ENCODE measurements at regions not wholly inside any gene's neighbourhood (a gene's known extent, or its start where the extent isn't known, plus 50 kb on each side); places are given as distances from the start of the nearest gene placed in this dataset.

DNA sequence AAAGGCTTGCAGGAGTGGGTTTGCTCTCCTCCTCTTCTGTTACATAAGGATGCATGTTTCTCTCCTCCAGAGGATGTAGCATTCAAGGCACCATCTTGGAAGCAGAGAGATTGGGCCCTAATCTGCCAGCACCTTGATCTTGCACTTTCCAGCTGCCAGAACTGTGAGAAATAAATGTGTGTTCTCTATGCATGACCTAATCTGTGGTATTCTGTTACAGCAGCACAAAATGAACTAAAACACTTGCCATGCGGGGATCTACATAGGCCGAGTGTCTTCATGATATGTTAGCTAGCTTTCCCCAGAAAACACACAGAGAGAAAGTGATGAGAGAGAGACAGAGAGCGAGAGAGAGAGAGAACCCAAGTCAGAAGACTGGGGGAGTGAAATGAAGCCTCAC lies 273.5 kb downstream of the UTP18 start:
- Histone ChIP-seq H3K4me3 (replicated peaks; ENCODE audit: insufficient read depth, low read length) (no peak overlapping the region), H3K27me3 (ENCODE audit: insufficient read depth, poor library complexity, severe bottlenecking) (no peaks in the 10 kb centered on the region), H3K27ac (replicated peaks) (no peak overlapping the region)
- DNase-seq (ENCODE audit: low read depth in 1 of 2, low spot score in 1 of 2): no peak
- no peak for TF ChIP-seq POLR2AphosphoS5 (IDR thresholded peaks at IDR 0.05; ENCODE audit: low read depth)
- TF ChIP-seq, protein P1, sequence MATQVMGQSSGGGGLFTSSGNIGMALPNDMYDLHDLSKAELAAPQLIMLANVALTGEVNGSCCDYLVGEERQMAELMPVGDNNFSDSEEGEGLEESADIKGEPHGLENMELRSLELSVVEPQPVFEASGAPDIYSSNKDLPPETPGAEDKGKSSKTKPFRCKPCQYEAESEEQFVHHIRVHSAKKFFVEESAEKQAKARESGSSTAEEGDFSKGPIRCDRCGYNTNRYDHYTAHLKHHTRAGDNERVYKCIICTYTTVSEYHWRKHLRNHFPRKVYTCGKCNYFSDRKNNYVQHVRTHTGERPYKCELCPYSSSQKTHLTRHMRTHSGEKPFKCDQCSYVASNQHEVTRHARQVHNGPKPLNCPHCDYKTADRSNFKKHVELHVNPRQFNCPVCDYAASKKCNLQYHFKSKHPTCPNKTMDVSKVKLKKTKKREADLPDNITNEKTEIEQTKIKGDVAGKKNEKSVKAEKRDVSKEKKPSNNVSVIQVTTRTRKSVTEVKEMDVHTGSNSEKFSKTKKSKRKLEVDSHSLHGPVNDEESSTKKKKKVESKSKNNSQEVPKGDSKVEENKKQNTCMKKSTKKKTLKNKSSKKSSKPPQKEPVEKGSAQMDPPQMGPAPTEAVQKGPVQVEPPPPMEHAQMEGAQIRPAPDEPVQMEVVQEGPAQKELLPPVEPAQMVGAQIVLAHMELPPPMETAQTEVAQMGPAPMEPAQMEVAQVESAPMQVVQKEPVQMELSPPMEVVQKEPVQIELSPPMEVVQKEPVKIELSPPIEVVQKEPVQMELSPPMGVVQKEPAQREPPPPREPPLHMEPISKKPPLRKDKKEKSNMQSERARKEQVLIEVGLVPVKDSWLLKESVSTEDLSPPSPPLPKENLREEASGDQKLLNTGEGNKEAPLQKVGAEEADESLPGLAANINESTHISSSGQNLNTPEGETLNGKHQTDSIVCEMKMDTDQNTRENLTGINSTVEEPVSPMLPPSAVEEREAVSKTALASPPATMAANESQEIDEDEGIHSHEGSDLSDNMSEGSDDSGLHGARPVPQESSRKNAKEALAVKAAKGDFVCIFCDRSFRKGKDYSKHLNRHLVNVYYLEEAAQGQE (IDR thresholded peaks at IDR 0.05; ENCODE audit: insufficient replicate concordance, low read depth): no peak
- TF ChIP-seq GABPA (IDR thresholded peaks at IDR 0.05; ENCODE audit: low read depth): no peak
- TF ChIP-seq SPI1 (IDR thresholded peaks at IDR 0.05; ENCODE audit: borderline replicate concordance, low read depth): no peak
- TF ChIP-seq, protein P2, sequence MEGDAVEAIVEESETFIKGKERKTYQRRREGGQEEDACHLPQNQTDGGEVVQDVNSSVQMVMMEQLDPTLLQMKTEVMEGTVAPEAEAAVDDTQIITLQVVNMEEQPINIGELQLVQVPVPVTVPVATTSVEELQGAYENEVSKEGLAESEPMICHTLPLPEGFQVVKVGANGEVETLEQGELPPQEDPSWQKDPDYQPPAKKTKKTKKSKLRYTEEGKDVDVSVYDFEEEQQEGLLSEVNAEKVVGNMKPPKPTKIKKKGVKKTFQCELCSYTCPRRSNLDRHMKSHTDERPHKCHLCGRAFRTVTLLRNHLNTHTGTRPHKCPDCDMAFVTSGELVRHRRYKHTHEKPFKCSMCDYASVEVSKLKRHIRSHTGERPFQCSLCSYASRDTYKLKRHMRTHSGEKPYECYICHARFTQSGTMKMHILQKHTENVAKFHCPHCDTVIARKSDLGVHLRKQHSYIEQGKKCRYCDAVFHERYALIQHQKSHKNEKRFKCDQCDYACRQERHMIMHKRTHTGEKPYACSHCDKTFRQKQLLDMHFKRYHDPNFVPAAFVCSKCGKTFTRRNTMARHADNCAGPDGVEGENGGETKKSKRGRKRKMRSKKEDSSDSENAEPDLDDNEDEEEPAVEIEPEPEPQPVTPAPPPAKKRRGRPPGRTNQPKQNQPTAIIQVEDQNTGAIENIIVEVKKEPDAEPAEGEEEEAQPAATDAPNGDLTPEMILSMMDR (IDR thresholded peaks at IDR 0.05; ENCODE audit: insufficient read depth, low read length): no peak

DNA sequence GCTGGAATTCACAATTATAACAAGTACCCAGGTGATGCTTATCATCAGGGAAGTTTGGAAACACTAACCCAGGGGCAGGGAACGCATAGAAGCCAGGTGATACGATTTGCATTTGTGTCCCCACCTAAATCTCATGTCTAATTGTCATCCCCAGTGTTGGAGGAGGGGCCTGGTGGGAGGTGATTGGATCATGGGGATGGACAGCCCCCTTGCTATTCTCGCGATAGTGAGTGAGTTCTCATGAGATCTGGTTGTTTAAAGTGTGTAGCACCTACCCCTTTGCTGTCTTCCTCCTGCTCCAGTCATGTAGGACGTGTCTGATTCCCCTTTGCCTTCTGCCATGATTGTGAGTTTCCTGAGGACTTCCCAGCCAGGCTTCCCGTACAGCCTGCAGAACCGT lies 276.3 kb downstream of the UTP18 start:
- DNase-seq (ENCODE audit: low read depth in 1 of 2, low spot score in 1 of 2): no peak
- Histone ChIP-seq H3K27ac (replicated peaks) (no peak overlapping the region), H3K4me3 (replicated peaks; ENCODE audit: insufficient read depth, low read length) (no peak overlapping the region), H3K27me3 (ENCODE audit: insufficient read depth, poor library complexity, severe bottlenecking) (no peaks in the 10 kb centered on the region)
- TF ChIP-seq SPI1 (IDR thresholded peaks at IDR 0.05; ENCODE audit: borderline replicate concordance, low read depth) (no peak), POLR2AphosphoS5 (IDR thresholded peaks at IDR 0.05; ENCODE audit: low read depth) (no peak), GABPA (IDR thresholded peaks at IDR 0.05; ENCODE audit: low read depth) (no peak)
- TF ChIP-seq, protein P1 (IDR thresholded peaks at IDR 0.05; ENCODE audit: insufficient replicate concordance, low read depth): no peak
- TF ChIP-seq, protein P2 (IDR thresholded peaks at IDR 0.05; ENCODE audit: insufficient read depth, low read length): no peak

DNA sequence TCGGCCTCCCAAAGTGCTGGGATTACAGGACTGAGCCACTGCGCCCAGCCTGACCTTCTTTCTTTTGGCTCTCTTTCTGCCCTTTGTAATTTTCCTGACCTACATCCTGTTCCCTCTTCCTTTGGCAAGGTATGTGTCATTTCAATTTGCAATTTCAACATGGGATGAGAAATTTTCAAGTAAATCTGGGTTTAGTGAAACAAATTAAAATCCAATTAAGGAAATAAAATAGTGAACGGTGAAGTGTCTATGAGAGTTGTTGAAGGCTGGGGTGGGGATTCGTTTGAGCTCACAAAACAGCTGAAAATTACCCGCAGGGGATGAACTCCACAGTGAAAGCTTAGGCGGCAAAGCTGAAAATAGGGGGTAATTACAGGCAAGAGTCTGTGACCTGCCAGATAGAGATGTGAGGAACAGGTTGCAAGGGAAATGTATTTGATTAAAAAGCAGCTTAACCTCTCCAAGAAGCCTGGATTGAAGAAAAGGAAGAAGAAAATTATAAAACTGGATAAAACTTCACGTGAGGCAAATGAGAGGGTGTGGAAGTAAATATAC lies 277.7 kb downstream of the UTP18 start:
- Histone ChIP-seq H3K27me3 (ENCODE audit: insufficient read depth, poor library complexity, severe bottlenecking) (no peaks in the 10 kb centered on the region), H3K4me3 (replicated peaks; ENCODE audit: insufficient read depth, low read length) (no peak overlapping the region), H3K27ac (replicated peaks) (no peak overlapping the region)
- TF ChIP-seq SPI1 (IDR thresholded peaks at IDR 0.05; ENCODE audit: borderline replicate concordance, low read depth) (no peak), POLR2AphosphoS5 (IDR thresholded peaks at IDR 0.05; ENCODE audit: low read depth) (no peak), GABPA (IDR thresholded peaks at IDR 0.05; ENCODE audit: low read depth) (no peak)
- TF ChIP-seq, protein P1 (IDR thresholded peaks at IDR 0.05; ENCODE audit: insufficient replicate concordance, low read depth): no peak
- TF ChIP-seq, protein P2 (IDR thresholded peaks at IDR 0.05; ENCODE audit: insufficient read depth, low read length): no peak
- DNase-seq (ENCODE audit: low read depth in 1 of 2, low spot score in 1 of 2): no peak
